Muscle layer of colon (tissue), 2 donors: ENCODE measurements at regions not wholly inside any gene's neighbourhood (a gene's known extent, or its start where the extent isn't known, plus 50 kb on each side); places are given as distances from the start of the nearest gene placed in this dataset.

Experiments
- H3K27ac ChIP-seq: one replicate; pipeline ENCODE4 v1.7.0; 2013; ENCODE audit warnings: low read depth, mild to moderate bottlenecking, low read length, moderate library complexity
- H3K27me3 ChIP-seq, 2 donors: one replicate each; pipeline ENCODE4 v1.7.0; 2013; ENCODE audit warnings: low read length in 2 of 2, mild to moderate bottlenecking in 2 of 2; ENCODE audit not compliant: insufficient read depth in 2 of 2, control insufficient read depth in 1 of 2
- H3K36me3 ChIP-seq: one replicate; pipeline ENCODE4 v1.7.0; 2013; ENCODE audit warnings: mild to moderate bottlenecking, low read length; ENCODE audit not compliant: insufficient read depth
- H3K4me1 ChIP-seq: one replicate; pipeline ENCODE4 v1.7.0; 2013; ENCODE audit warnings: mild to moderate bottlenecking, low read length; ENCODE audit not compliant: insufficient read depth
- H3K4me3 ChIP-seq, 2 donors: one replicate each; pipeline ENCODE4 v1.7.0; 2013; ENCODE audit warnings: low read length in 2 of 2, low read depth in 1 of 2, mild to moderate bottlenecking in 1 of 2, moderate library complexity in 1 of 2
- H3K9ac ChIP-seq: one replicate; pipeline ENCODE4 v1.7.0; 2013; ENCODE audit warnings: low read length
- H3K9me3 ChIP-seq: one replicate; pipeline ENCODE4 v1.7.0; 2013; ENCODE audit warnings: mild to moderate bottlenecking, low read length
- donor health status: abdominal sarcoma.
- donor health status: Adenocarcinoma of cecum.

DNA sequence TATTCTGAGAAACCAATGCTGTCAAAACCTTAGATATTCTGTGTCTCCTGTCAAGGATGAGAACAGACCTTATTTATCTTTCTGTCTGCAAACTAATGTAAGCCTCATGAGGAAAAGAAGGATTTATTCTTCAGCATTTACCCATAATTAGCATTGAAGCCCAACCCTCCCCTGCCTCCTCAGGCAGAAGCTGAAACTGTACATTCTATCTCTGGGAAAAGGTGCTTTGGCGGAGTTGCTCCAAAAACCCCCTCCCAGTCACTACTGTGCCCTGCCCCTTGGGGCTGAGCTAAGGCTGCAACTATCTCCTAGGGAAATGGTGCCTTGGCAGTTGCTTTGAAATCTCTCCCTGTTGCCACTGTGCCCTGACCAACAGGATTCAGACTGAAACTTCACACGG lies 106.2 kb upstream of the TLR4 start:
- H3K9me3 ChIP-seq = no peaks in the 10 kb centered on the region
- no peak overlapping the region for H3K9ac ChIP-seq
- H3K27me3 ChIP-seq = no peaks in the 10 kb centered on the region
- no peaks in the 10 kb centered on the region for H3K36me3 ChIP-seq
- H3K4me1 ChIP-seq = no peaks in the 10 kb centered on the region
- H3K4me3 ChIP-seq = no peak overlapping the region
- H3K27ac ChIP-seq = no peak overlapping the region

DNA sequence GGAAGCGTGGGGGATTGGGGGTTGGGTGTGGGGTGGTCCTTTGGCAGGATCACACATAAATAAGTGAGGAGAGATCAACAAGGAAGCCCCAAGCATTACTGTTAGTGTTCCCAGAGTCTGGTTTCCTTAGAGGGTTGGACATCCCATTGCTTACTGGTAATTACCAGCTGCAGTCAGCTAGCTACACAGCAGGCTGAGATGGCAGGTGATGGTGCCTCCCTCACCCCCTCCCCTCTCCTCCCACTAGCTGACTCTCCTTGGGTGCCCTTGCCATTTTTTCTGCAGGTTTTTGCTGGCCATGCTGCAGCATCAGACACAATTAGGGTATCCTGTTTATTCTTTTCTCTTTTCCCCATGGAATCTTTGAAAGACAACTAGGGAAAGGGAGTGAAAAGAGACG lies 107.5 kb upstream of the TLR4 start:
- Histone ChIP-seq H3K27ac (no peak overlapping the region), H3K4me1 (no peaks in the 10 kb centered on the region), H3K27me3 (no peaks in the 10 kb centered on the region), H3K36me3 (no peaks in the 10 kb centered on the region), H3K9ac (no peak overlapping the region), H3K9me3 (no peaks in the 10 kb centered on the region), H3K4me3 (no peak overlapping the region)

DNA sequence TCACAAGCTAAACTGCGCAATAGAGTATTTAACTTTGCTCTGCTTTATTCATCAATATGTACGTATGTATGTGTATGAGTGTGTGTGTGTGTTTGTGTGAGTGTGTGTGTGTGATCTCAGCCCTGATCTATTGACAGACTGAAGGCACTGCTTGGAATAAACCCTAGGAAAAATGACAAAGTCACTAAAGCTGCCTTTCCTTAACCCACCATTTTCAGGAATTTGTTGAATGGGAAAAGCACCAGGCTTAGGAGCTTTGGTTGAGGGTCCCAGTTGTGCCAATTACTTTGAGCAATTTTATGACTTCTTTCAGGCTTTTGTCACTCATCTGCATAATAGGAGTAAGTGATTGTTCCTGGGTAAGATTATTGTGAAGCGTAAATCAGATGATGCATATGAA lies 108.6 kb upstream of the TLR4 start:
- Histone ChIP-seq H3K4me1 (no peaks in the 10 kb centered on the region), H3K27me3 (no peaks in the 10 kb centered on the region), H3K9ac (no peak overlapping the region), H3K36me3 (no peaks in the 10 kb centered on the region), H3K4me3 (no peak overlapping the region), H3K9me3 (no peaks in the 10 kb centered on the region), H3K27ac (no peak overlapping the region)

DNA sequence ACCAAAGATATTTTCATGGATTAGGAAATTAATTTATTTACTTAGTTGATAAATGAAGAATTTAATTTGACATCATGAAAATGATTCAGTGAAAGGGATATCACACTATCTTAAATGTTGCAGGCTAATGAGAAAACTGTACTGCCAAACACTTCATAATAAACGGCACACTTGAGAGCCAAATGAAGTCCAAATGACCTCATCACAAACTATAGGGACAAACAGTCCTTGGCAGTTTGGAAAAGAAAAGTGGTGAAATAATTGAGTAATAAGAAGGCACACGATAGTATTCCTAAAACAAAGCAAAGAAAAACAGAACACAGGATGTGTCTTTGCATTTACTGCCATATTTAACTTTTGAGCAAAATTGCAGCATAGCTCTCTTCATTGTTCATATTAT lies 116.9 kb upstream of the TLR4 start:
- Histone ChIP-seq H3K4me1 (no peaks in the 10 kb centered on the region), H3K9ac (no peak overlapping the region), H3K27ac (no peak overlapping the region), H3K36me3 (no peaks in the 10 kb centered on the region), H3K4me3 (no peak overlapping the region), H3K27me3 (no peaks in the 10 kb centered on the region), H3K9me3 (no peaks in the 10 kb centered on the region)

DNA sequence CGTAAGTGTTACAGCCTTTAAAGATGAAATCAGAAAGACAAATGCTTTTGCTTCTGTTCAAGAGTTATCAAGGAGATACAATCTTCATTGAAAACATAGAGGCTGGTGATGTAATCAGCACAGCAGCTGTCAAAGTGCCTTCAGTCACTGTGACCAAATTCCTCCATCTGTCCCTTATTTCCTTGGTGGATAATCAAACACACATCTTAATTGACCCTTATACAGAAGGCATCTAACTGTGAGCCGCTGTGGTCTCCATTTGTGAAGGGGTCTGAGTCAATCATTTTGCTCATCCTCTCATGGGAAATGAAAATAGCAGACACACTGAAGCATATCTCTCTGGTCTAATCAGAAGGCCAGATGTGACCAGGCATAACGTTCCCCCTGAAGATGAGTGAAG lies 130.1 kb upstream of the TLR4 start:
- H3K4me3 ChIP-seq = no peak overlapping the region

DNA sequence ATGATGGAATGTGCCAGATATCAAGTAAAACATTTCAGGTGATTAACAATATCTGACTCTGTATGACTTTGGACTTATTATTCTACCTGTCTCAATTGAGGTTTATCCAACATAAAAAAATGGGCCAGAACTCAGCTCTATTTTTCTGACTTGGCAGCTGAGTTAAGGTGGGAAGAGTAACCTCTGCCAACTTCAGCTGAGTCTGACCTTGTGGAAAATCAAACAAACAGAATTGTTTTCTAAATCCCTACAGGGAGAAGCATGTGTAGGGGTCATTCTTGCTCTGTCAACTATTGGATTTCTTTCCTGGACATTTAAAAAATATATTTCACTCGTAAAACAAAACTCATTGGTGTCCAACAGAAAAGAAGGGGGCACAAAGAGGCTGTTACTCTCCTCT lies 139.4 kb upstream of the TLR4 start:
- Histone ChIP-seq H3K27ac (no peak overlapping the region), H3K4me1 (no peaks in the 10 kb centered on the region), H3K4me3 (no peak overlapping the region), H3K27me3 (no peaks in the 10 kb centered on the region), H3K9me3 (no peaks in the 10 kb centered on the region), H3K36me3 (no peaks in the 10 kb centered on the region), H3K9ac (no peak overlapping the region)

More for the DNA sequence above, 130.1 kb upstream of the TLR4 start:
- Histone ChIP-seq H3K27me3 (no peaks in the 10 kb centered on the region), H3K27ac (no peak overlapping the region), H3K4me1 (no peaks in the 10 kb centered on the region), H3K36me3 (no peaks in the 10 kb centered on the region), H3K9me3 (no peaks in the 10 kb centered on the region), H3K9ac (no peak overlapping the region)

DNA sequence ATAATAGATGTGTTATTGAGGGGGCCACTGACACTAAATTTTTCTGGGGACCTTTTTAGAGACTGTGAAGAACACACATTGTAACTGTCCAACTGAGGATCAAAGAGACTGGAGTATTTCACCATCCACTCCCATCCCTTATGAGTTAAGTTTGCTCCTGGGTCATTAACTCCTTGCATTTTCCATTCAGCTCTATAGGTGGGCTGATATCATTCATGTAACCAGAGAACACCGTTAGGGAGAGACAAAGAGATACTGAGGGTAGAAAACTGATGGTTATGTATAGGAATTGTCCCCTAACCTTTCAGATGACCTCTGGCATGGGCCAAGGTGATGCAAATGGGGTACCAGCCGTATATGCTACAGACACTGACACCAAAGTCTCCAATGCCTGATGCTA lies 142.4 kb upstream of the TLR4 start:
- Histone ChIP-seq H3K27me3 (no peaks in the 10 kb centered on the region), H3K9me3 (no peaks in the 10 kb centered on the region), H3K4me3 (no peak overlapping the region), H3K4me1 (no peaks in the 10 kb centered on the region), H3K9ac (no peak overlapping the region), H3K36me3 (no peaks in the 10 kb centered on the region), H3K27ac (no peak overlapping the region)

DNA sequence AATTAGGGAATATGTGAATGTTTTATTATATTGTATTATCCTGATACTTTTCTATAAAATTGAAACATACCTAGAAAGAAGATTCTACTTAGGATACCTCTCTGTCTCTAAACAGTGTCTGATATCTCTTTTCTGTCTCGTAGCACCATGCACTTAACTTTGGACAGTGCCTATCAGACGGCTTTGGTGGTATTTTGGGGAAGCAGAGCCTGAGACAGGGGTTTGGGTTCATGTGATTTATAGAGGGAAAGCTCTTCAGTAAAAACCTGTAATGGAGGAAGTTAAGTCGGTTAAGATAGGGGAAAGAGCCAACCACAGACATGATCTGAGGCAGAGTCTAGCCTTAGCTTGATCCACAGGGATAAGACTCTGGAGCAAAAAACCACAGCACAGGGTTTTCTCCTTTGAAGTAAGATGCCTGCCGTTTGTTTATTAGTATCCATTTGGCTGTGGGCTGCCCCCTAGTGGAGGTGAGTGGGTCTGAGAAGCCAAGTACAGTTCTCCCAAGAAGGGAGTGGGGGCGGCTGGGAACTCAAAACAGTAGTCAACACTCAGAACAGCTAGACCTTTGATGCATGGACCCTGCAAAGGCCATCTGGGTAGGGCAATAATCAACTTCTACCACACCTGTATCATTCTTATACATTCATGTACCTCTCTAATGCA lies 141.2 kb upstream of the ASTN2 start:
- Histone ChIP-seq H3K4me3 (no peak overlapping the region), H3K9me3 (no peaks in the 10 kb centered on the region), H3K27me3 (no peaks in the 10 kb centered on the region), H3K9ac (no peak overlapping the region), H3K4me1 (no peaks in the 10 kb centered on the region), H3K27ac (no peak overlapping the region), H3K36me3 (no peaks in the 10 kb centered on the region)

DNA sequence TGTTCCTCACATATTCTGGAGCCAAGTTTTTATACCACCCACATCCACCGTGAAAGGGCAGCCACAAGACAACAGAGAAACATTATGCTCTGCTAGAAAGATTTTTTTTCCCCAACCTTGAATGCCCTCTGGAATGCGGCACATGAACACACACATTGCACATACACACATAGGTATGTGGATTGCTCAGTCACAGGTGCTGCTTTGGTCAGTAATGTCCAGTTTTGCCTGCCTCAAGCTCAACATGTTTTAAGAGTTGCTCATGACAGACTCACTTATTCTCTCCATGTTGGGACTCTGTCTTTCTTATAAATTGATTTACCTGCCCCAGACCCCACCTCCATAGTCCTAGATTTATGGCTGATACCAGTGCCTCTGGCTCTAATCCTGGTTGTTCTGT lies 138.0 kb upstream of the ASTN2 start:
- H3K27me3 ChIP-seq = no peaks in the 10 kb centered on the region
- H3K4me3 ChIP-seq = no peak overlapping the region
- no peaks in the 10 kb centered on the region for H3K4me1 ChIP-seq
- no peak overlapping the region for H3K27ac ChIP-seq
- H3K36me3 ChIP-seq = no peaks in the 10 kb centered on the region
- no peak overlapping the region for H3K9ac ChIP-seq
- no peaks in the 10 kb centered on the region for H3K9me3 ChIP-seq

DNA sequence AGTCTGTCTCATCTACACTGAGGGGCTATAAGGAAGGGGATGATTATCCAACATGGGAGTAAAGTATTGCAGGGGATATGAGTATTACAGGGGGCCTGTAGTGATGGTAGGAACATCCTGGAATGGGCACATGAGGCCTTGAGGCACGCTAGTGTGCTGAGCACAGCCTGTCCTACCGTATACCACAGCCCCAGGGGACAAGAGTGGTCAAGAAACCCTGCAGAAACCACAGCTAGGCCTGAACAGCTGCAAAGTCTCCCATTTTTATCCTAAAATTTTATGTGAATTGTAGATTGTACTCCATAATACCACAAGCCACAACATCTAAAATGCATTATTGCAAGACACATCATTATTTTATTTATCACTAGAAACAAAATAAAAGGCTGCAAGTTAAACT lies 136.3 kb upstream of the ASTN2 start:
- Histone ChIP-seq H3K9me3 (no peaks in the 10 kb centered on the region), H3K36me3 (no peaks in the 10 kb centered on the region), H3K4me1 (no peaks in the 10 kb centered on the region), H3K4me3 (no peak overlapping the region), H3K9ac (no peak overlapping the region), H3K27ac (no peak overlapping the region), H3K27me3 (no peaks in the 10 kb centered on the region)

DNA sequence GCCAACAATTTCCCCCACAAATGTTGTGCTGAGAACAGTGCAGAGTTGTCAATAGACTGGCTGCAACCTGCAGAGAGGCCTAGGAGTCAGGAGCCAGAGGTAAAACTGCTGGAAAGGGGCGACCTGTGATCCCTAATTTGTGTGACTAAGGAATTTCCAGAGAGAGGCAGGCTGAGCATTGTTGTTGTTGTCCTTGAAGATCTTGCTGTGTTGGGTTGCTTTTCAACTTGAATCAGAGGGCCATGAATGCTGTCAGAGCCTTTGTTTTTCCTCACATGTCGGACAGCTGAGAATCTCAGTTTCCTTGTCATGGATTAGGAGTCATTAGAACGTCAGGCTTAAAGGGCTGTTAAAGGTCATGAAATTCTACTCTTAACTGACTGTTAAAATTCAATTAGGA lies 134.6 kb upstream of the ASTN2 start:
- Histone ChIP-seq H3K27ac (no peak overlapping the region), H3K9me3 (no peaks in the 10 kb centered on the region), H3K27me3 (no peaks in the 10 kb centered on the region), H3K4me3 (no peak overlapping the region), H3K4me1 (no peaks in the 10 kb centered on the region), H3K9ac (no peak overlapping the region), H3K36me3 (no peaks in the 10 kb centered on the region)

DNA sequence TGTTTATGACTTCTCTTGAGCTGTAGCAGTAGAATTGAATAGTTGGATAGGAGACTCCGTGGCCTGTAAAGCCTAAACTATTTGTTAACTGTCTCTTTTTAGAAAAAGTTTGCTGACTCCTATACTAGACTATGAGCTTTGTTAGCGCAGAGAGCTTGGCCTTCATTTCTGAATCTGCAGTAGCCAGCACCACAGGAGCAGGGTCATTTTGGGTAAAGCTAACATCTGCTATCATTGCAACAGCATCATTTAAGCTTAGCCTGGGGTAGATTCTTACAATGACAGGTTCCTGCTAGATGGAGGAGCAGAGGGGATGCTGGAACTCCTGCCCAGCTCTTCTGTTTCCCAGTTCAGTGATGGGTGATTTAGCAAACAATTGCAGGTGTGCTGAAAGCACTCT lies 133.7 kb upstream of the ASTN2 start:
- Histone ChIP-seq H3K9ac (no peak overlapping the region), H3K27ac (no peak overlapping the region), H3K36me3 (no peaks in the 10 kb centered on the region), H3K4me1 (no peaks in the 10 kb centered on the region), H3K4me3 (no peak overlapping the region), H3K27me3 (no peaks in the 10 kb centered on the region), H3K9me3 (no peaks in the 10 kb centered on the region)
